Activated B cell treated with CpG ODN at 0.5 μM for 24 hours (primary cell): ENCODE measurements at regions not wholly inside any gene's neighbourhood (a gene's known extent, or its start where the extent isn't known, plus 50 kb on each side); places are given as distances from the start of the nearest gene placed in this dataset.

ENCODE experiments used
- ATAC-seq: fragments of 200-7000 bp; cut with Tn5 transposase; one replicate; pipeline ENCODE4 v1.10.0; 2021; ENCODE audit warnings: low read depth, mild to moderate bottlenecking, moderate library complexity
- CTCF ChIA-PET: fragments of 350-600 bp; sonication (Branson Sonifier 250); formaldehyde crosslinking; loops from one replicate; lab custom pipeline; 2021; ENCODE audit warnings: antibody characterized with exemption; lab: Charles Lee
- POLR2A ChIA-PET: fragments of 350-600 bp; sonication (Branson Sonifier 250); formaldehyde crosslinking; loops from one replicate; lab custom pipeline; 2021; ENCODE audit warnings: antibody characterized with exemption; lab: Charles Lee
- DNase-seq: peaks from one replicate; pipeline ENCODE4 v3.0.0; 2022
- H3K27ac Mint-ChIP-seq: one replicate; pipeline ENCODE4 v1.8.0; 2020; ENCODE audit warnings: mixed read lengths
- H3K27me3 Mint-ChIP-seq: one replicate; pipeline ENCODE4 v1.8.0; 2021; ENCODE audit warnings: mixed read lengths
- H3K36me3 Mint-ChIP-seq: one replicate; pipeline ENCODE4 v1.8.0; 2021; ENCODE audit warnings: low read depth, mixed read lengths
- H3K4me1 Mint-ChIP-seq: one replicate; pipeline ENCODE4 v1.8.0; 2021; ENCODE audit warnings: mixed read lengths
- H3K4me3 Mint-ChIP-seq: one replicate; pipeline ENCODE4 v1.8.0; 2020; ENCODE audit warnings: mild to moderate bottlenecking, mixed read lengths
- H3K9me3 Mint-ChIP-seq: one replicate; pipeline ENCODE4 v1.8.0; 2020; ENCODE audit warnings: mixed read lengths
- CTCF ChIP-seq: fragments of 200-600 bp; IDR thresholded peaks from one replicate; pipeline ENCODE4 v1.8.0; 2022; ENCODE audit warnings: antibody characterized with exemption, mild to moderate bottlenecking
- intact Hi-C: fragments of 100-400 bp; cut with micrococcal nuclease; formaldehyde crosslinking; loops from one replicate; pipeline ENCODE4 v1.15.1; 2024

GRCh38 chr5:124342986-124343385, 403.5 kb downstream of the ZNF608 start:
- no peaks in the 10 kb centered on the region for H3K27me3 Mint-ChIP-seq
- H3K36me3 Mint-ChIP-seq: no peaks in the 10 kb centered on the region
- DNase-seq: no peak
- ChIA-PET POLR2A (no interaction called here), CTCF (no interaction called here)
- no peaks in the 10 kb centered on the region for H3K4me1 Mint-ChIP-seq
- TF ChIP-seq CTCF: no peak
- no peak overlapping the region for H3K27ac Mint-ChIP-seq
- no peak overlapping the region for H3K4me3 Mint-ChIP-seq
- H3K9me3 Mint-ChIP-seq: no peaks in the 10 kb centered on the region
- ATAC-seq: no peak
- intact Hi-C loops: no loop called here

- H3K27me3 Mint-ChIP-seq: no peaks in the 10 kb centered on the region
- TF ChIP-seq CTCF: no peak
- DNase-seq: no peak
- H3K4me3 Mint-ChIP-seq: no peak overlapping the region
- CTCF ChIA-PET: interaction anchor here (0.7 kb wide), 1 partner anchor 182 kb away, joined by 4 read pairs; no protein-coding TSS in a partner anchor
- no peaks in the 10 kb centered on the region for H3K36me3 Mint-ChIP-seq
- H3K27ac Mint-ChIP-seq: no peak overlapping the region
- POLR2A ChIA-PET: no interaction called here
- ATAC-seq: no peak
- intact Hi-C loops: no loop called here
- no peaks in the 10 kb centered on the region for H3K9me3 Mint-ChIP-seq
- no peaks in the 10 kb centered on the region for H3K4me1 Mint-ChIP-seq
Measured at GRCh38 chr5:124342584-124342983, 403.9 kb downstream of the ZNF608 start.

- Mint-ChIP-seq H3K27me3 (no peaks in the 10 kb centered on the region), H3K9me3 (no peaks in the 10 kb centered on the region), H3K4me1 (no peaks in the 10 kb centered on the region), H3K27ac (no peak overlapping the region), H3K4me3 (no peak overlapping the region), H3K36me3 (no peaks in the 10 kb centered on the region)
- no peak for DNase-seq
- CTCF ChIA-PET: interaction anchor here (0.7 kb wide), 1 partner anchor 182 kb away, joined by 4 read pairs; no protein-coding TSS in a partner anchor
- POLR2A ChIA-PET: no interaction called here
- ATAC-seq: no peak
- no peak for TF ChIP-seq CTCF
- intact Hi-C loops: no loop called here
Measured at GRCh38 chr5:124342027-124342471, 404.4 kb downstream of the ZNF608 start.

GRCh38 chr5:124341066-124341858, 405.2 kb downstream of the ZNF608 start:
- ATAC-seq: no peak
- ChIA-PET CTCF (no interaction called here), POLR2A (interaction anchor here (0.7 kb wide), 1 partner anchor 180 kb away, joined by 3 read pairs; no protein-coding TSS in a partner anchor)
- intact Hi-C loops: no loop called here
- no peak overlapping the region for H3K4me3 Mint-ChIP-seq
- no peaks in the 10 kb centered on the region for H3K36me3 Mint-ChIP-seq
- H3K9me3 Mint-ChIP-seq: no peaks in the 10 kb centered on the region
- no peak for DNase-seq
- H3K4me1 Mint-ChIP-seq: no peaks in the 10 kb centered on the region
- no peak overlapping the region for H3K27ac Mint-ChIP-seq
- H3K27me3 Mint-ChIP-seq: no peaks in the 10 kb centered on the region
- TF ChIP-seq CTCF: no peak

GRCh38 chr5:124337996-124338395, 408.4 kb downstream of the ZNF608 start:
- no peak for TF ChIP-seq CTCF
- no peak for DNase-seq
- Mint-ChIP-seq H3K36me3 (no peaks in the 10 kb centered on the region), H3K4me1 (no peaks in the 10 kb centered on the region), H3K9me3 (no peaks in the 10 kb centered on the region), H3K4me3 (no peak overlapping the region), H3K27me3 (no peaks in the 10 kb centered on the region), H3K27ac (no peak overlapping the region)
- POLR2A ChIA-PET: no interaction called here
- CTCF ChIA-PET: no interaction called here
- intact Hi-C loops: no loop called here
- no peak for ATAC-seq
